Keratinocyte (primary cell): ENCODE measurements at regions not wholly inside any gene's neighbourhood (a gene's known extent, or its start where the extent isn't known, plus 50 kb on each side); places are given as distances from the start of the nearest gene placed in this dataset.

Experiments used
- CTCF ChIP-seq, 3 experiments: IDR thresholded peaks in 1 of 3; conservative IDR thresholded peaks in 1 of 3; optimal IDR thresholded peaks in 1 of 3; 2 replicates in 2 of 3; 3 replicates in 1 of 3; pipeline versions ENCODE3 to v1.5.1; 2011; ENCODE audit warnings: low read length in 3 of 3, mild to moderate bottlenecking in 3 of 3, moderate library complexity in 2 of 3, control low read depth in 1 of 3, inconsistent platforms in 1 of 3; ENCODE audit not compliant: insufficient read depth in 2 of 3; ENCODE audit errors: extremely low read depth in 1 of 3
- EZH2 ChIP-seq: IDR thresholded peaks from one replicate; pipeline ENCODE4 v1.6.1; 2012; ENCODE audit warnings: inconsistent platforms, mild to moderate bottlenecking, low read length, moderate library complexity

DNA sequence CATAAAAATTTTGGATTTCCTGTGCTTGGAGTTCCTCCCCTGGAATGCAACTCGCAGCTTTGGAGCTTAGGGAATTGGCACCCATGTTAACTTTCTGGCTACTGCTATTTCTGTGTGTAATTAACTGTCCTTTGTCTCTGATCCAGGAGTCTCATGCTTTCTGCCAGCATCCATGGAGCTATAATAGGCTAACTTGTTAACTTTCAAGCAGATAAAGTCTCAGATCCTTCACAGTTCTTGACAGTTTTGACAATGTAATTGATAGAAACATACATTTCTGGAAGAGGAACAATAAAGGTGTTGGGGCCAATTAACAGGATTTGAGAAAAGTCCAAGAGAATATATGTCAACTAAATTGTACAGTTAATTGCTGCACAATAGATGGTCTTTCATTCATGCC, 290.2 kb upstream of the PRDM9 start:
- no peak for TF ChIP-seq CTCF (optimal IDR thresholded peaks at IDR 0.05 in 1 of 3, IDR thresholded peaks at IDR 0.05 in 1 of 3, conservative IDR thresholded peaks at IDR 0.05 in 1 of 3; ENCODE audit: extremely low read depth in 1 of 3, insufficient read depth in 2 of 3, low read length in 3 of 3)
- TF ChIP-seq EZH2: no peak
